Activated naive CD4-positive, alpha-beta T cell treated with anti-CD3 and anti-CD28 coated beads, Interleukin-2, amount 50 U/mL, for 72 hours (primary cell): ENCODE measurements at regions not wholly inside any gene's neighbourhood (a gene's known extent, or its start where the extent isn't known, plus 50 kb on each side); places are given as distances from the start of the nearest gene placed in this dataset.
"Not testable (repeated sequence)": the region's sequence is repeated elsewhere in the genome, so short reads cannot be mapped to it uniquely, and the experiment has no call there.

ENCODE experiments used
- ATAC-seq, 2 donors: fragments of 150-1000 bp; cut with Tn5 transposase; 2 replicates each; pipeline ENCODE4 v1.10.0; 2021; ENCODE audit warnings: mild to moderate bottlenecking in 2 of 2, moderate library complexity in 2 of 2
- DNase-seq, 2 donors: peaks; one replicate each; pipeline ENCODE4 v3.0.0; 2021 to 2022; ENCODE audit warnings: low spot score in 2 of 2
- H3K27ac Mint-ChIP-seq, 2 donors: one replicate each; pipeline ENCODE4 v1.8.0; 2022; ENCODE audit warnings: mild to moderate bottlenecking in 2 of 2, mixed read lengths in 2 of 2
- H3K36me3 Mint-ChIP-seq, 2 donors: one replicate each; pipeline ENCODE4 v1.8.0; 2022; ENCODE audit warnings: mixed read lengths in 2 of 2
- H3K9me3 Mint-ChIP-seq, 2 donors: one replicate each; pipeline ENCODE4 v1.8.0; 2022; ENCODE audit warnings: mixed read lengths in 2 of 2

GRCh38 chr4:190118519-190118918, 54.2 kb downstream of the DBET start:
- not testable (repeated sequence) for ATAC-seq, H3K27ac Mint-ChIP-seq, H3K9me3 Mint-ChIP-seq, H3K36me3 Mint-ChIP-seq, DNase-seq

GRCh38 chr4:190119474-190119873, 54.1 kb upstream of the DUX4 start:
- H3K27ac Mint-ChIP-seq, H3K36me3 Mint-ChIP-seq, ATAC-seq, H3K9me3 Mint-ChIP-seq, DNase-seq: not testable (repeated sequence)

- not testable (repeated sequence) for H3K36me3 Mint-ChIP-seq, H3K9me3 Mint-ChIP-seq, DNase-seq, H3K27ac Mint-ChIP-seq
- ATAC-seq, result peak; percentile 85
Measured at GRCh38 chr4:190120111-190120514, 53.5 kb upstream of the DUX4 start.

DNA sequence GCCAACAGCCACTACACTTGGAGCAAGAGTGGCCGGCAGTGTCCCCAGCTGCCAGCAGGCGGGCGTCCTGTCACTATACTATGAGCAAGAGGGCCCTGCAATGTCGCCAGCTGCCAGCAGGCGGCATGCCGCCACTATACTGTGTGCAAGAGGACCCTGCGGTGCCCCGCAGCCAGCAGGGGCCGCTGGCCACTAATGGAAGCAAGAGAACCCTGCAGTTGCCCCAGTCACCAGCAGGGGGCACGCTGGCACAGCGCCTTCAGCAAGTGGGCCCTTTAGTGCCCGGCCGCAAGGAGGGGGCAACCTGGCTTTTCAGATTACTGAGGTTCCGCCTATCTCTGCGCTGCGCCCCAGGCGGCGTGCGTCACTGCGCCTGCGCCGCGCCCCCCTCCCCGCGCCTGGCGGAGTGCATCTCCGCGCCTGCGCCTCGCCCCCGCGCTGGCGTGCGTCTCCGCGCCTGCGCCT, 53.0 kb upstream of the DUX4 start:
- not testable (repeated sequence) for H3K36me3 Mint-ChIP-seq, H3K27ac Mint-ChIP-seq, H3K9me3 Mint-ChIP-seq
- ATAC-seq, result peak; percentile 82 to 86
- peak in 1 of 2 donors; percentile 75 for DNase-seq

DNA sequence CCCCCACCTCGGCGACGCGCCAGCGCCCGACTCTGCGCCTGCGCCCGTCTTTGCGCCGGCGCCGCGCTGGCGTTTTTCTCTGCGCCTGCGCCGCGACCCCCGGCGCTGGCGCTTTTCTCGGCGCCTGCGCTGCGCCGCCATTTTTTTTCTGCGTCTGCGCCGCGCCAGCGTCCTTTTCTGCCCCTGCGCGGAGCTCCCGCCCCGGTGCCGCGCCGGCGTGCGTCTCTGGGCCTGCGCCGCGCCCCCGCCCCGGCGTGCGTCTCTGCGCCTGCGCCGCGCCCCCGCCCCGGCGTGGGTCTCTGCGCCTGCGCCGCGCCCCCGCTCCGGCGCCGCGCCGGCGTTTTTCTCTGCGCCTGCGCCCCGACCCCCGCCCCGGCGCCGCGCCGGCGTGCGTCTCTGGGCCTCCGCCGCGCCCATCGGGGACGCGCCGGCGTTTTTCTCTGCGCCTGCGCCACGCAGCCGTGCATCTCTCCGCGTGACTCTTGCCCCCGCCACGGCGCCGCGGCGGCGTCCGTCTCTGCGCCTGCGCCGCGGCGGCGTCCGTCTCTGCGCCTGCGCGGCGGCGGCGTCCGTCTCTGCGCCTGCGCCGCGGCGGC, 52.4 kb upstream of the DUX4 start:
- not testable (repeated sequence) for H3K36me3 Mint-ChIP-seq, ATAC-seq, H3K9me3 Mint-ChIP-seq, H3K27ac Mint-ChIP-seq
- peak in 1 of 2 donors; percentile 46 for DNase-seq

- DNase-seq (no peak), ATAC-seq (no peak)
- H3K36me3 Mint-ChIP-seq, result no peaks in the 10 kb centered on the region
- no peaks in the 10 kb centered on the region for H3K9me3 Mint-ChIP-seq
- no peak overlapping the region for H3K27ac Mint-ChIP-seq
Measured at GRCh38 chr4:190121759-190122158, 51.8 kb upstream of the DUX4 start.

DNA sequence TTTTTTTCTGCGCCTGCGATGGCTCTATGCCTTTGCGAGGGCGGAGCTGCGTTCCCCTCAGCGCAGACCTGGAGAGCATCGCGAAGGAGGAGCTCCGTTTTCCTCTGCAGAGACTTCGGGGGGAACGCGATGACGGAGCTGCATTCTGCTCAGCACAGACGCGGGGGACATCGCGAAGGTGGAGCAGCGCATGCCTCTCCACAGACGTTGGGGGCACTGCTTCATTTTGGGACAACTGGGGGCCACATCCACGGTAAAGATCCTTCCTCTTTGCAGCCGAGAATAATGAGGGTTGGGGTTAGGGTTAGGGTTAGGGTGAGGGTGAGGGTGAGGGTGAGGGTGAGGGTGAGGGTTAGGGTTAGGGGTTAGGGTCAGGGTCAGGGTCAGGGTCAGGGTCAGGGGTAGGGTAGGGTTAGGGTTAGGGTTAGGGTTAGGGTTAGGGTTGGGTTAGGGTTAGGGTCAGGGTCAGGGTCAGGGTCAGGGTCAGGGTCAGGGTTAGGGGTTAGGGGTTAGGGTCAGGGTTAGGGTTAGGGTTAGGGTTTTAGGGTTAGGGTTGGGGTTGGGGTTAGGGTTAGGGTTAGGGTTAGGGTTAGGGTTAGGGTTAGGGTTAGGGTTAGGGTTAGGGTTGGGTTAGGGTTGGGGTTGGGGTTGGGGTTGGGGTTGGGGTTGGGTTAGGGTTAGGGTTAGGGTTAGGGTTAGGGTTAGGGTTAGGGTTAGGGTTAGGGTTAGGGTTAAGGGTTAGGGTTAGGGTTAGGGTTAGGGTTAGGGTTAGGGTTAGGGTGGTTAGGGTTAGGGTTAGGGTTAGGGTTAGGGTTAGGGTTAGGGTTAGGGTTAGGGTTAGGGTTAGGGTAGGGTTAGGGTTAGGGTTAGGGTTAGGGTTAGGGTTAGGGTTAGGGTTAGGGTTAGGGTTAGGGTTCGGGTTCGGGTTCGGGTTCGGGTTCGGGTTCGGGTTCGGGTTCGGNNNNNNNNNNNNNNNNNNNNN, 51.1 kb upstream of the DUX4 start:
- H3K9me3 Mint-ChIP-seq, H3K36me3 Mint-ChIP-seq, H3K27ac Mint-ChIP-seq: not testable (repeated sequence)
- DNase-seq, result peak; percentile 39 to 58
- ATAC-seq, result peak in 1 of 2 donors; percentile 39
